ENCODE measurements at regions not wholly inside any gene's neighbourhood (a gene's known extent, or its start where the extent isn't known, plus 50 kb on each side); places are given as distances from the start of the nearest gene placed in this dataset.

- H3K4me3 ChIP-seq = no peak overlapping the region
- H3K27me3 ChIP-seq = no peaks in the 10 kb centered on the region
- no peak overlapping the region for H3K27ac ChIP-seq
- no peak for DNase-seq
- intact Hi-C loops (cut with DNase I; ENCODE audit: low total_unique reads) = no loop called here
- no peaks in the 10 kb centered on the region for H3K9me3 ChIP-seq
- no peaks in the 10 kb centered on the region for H3K36me3 ChIP-seq
- peaks cover 0 to 5% (median 1%) of the 10 kb centered on the region in 4 donors for H3K4me1 ChIP-seq
- no peak for TF ChIP-seq CTCF (IDR thresholded peaks at IDR 0.05)
Measured at GRCh38 chr12:108446766-108447165, 68.3 kb upstream of the FICD start.

GRCh38 chr12:108442910-108443309 lies 72.2 kb upstream of the FICD start:
- Histone ChIP-seq H3K27ac (no peak overlapping the region), H3K4me3 (no peak overlapping the region), H3K36me3 (no peaks in the 10 kb centered on the region), H3K27me3 (no peaks in the 10 kb centered on the region), H3K9me3 (no peaks in the 10 kb centered on the region), H3K4me1 (peaks cover 0 to 5% (median 1%) of the 10 kb centered on the region in 4 donors)
- intact Hi-C loops (cut with DNase I; ENCODE audit: low total_unique reads) = no loop called here
- no peak for DNase-seq
- TF ChIP-seq CTCF (IDR thresholded peaks at IDR 0.05) = no peak

GRCh38 chr12:108442067-108442466 lies 73.0 kb upstream of the FICD start:
- Histone ChIP-seq H3K9me3 (no peaks in the 10 kb centered on the region), H3K27me3 (no peaks in the 10 kb centered on the region), H3K4me3 (no peak overlapping the region), H3K36me3 (no peaks in the 10 kb centered on the region), H3K4me1 (peaks cover 0 to 3% (median 1%) of the 10 kb centered on the region in 4 donors), H3K27ac (no peak overlapping the region)
- intact Hi-C loops (cut with DNase I; ENCODE audit: low total_unique reads) = no loop called here
- no peak for DNase-seq
- no peak for TF ChIP-seq CTCF (IDR thresholded peaks at IDR 0.05)

GRCh38 chr12:108441549-108441948 lies 73.5 kb upstream of the FICD start:
- Histone ChIP-seq H3K27me3 (no peaks in the 10 kb centered on the region), H3K9me3 (no peaks in the 10 kb centered on the region), H3K36me3 (no peaks in the 10 kb centered on the region), H3K4me1 (no peaks in the 10 kb centered on the region), H3K27ac (no peak overlapping the region), H3K4me3 (no peak overlapping the region)
- TF ChIP-seq CTCF (IDR thresholded peaks at IDR 0.05) = no peak
- no peak for DNase-seq
- intact Hi-C loops (cut with DNase I; ENCODE audit: low total_unique reads) = no loop called here

GRCh38 chr12:108440736-108441135 lies 74.3 kb upstream of the FICD start:
- no peak for TF ChIP-seq CTCF (IDR thresholded peaks at IDR 0.05)
- H3K4me3 ChIP-seq = no peak overlapping the region
- H3K4me1 ChIP-seq = no peaks in the 10 kb centered on the region
- intact Hi-C loops (cut with DNase I; ENCODE audit: low total_unique reads) = no loop called here
- H3K27me3 ChIP-seq = no peaks in the 10 kb centered on the region
- H3K27ac ChIP-seq = no peak overlapping the region
- H3K36me3 ChIP-seq = no peaks in the 10 kb centered on the region
- no peak for DNase-seq
- no peaks in the 10 kb centered on the region for H3K9me3 ChIP-seq

GRCh38 chr12:108438667-108439066 lies 76.4 kb upstream of the FICD start:
- intact Hi-C loops (cut with DNase I; ENCODE audit: low total_unique reads) = no loop called here
- Histone ChIP-seq H3K36me3 (no peaks in the 10 kb centered on the region), H3K9me3 (no peaks in the 10 kb centered on the region), H3K27me3 (no peaks in the 10 kb centered on the region), H3K4me1 (no peaks in the 10 kb centered on the region), H3K4me3 (no peak overlapping the region), H3K27ac (no peak overlapping the region)
- no peak for TF ChIP-seq CTCF (IDR thresholded peaks at IDR 0.05)
- DNase-seq = no peak

All from tibial artery (tissue), 4 donors.